Left ventricle myocardium inferior (tissue), 1 donor: ENCODE measurements at regions not wholly inside any gene's neighbourhood (a gene's known extent, or its start where the extent isn't known, plus 50 kb on each side); places are given as distances from the start of the nearest gene placed in this dataset.

Experiments
- DNase-seq: peaks from one replicate; pipeline ENCODE4 v3.0.0-alpha.2; 2020
- H3K27ac ChIP-seq: fragments of 200-600 bp; replicated peaks from 2 replicates; pipeline ENCODE4 v1.8.0; 2021
- H3K27me3 ChIP-seq: fragments of 200-600 bp; 2 replicates; pipeline ENCODE4 v1.8.0; 2021; ENCODE audit warnings: low read depth
- H3K36me3 ChIP-seq: fragments of 200-600 bp; 2 replicates; pipeline ENCODE4 v1.8.0; 2021
- H3K4me1 ChIP-seq: fragments of 200-600 bp; 2 replicates; pipeline ENCODE4 v1.8.0; 2021
- H3K4me3 ChIP-seq: fragments of 200-600 bp; 2 replicates; pipeline ENCODE4 v1.8.0; 2021; ENCODE audit warnings: mild to moderate bottlenecking, moderate library complexity
- H3K9me3 ChIP-seq: fragments of 200-600 bp; replicated peaks from 2 replicates; pipeline ENCODE4 v1.8.0; 2021
- intact Hi-C: fragments of 100-400 bp; cut with micrococcal nuclease; formaldehyde crosslinking; loops from one replicate; pipeline ENCODE4 v1.11.0; 2022
- TF ChIP-seq, protein P1 (sequence below): fragments of 200-600 bp; IDR thresholded peaks from 2 replicates; pipeline ENCODE4 v1.8.0; 2021; ENCODE audit warnings: antibody characterized with exemption, mild to moderate bottlenecking, borderline replicate concordance
- donor health status: DM: no; HTN: yes; CAD: no; lungs with severe emphysema.

DNA sequence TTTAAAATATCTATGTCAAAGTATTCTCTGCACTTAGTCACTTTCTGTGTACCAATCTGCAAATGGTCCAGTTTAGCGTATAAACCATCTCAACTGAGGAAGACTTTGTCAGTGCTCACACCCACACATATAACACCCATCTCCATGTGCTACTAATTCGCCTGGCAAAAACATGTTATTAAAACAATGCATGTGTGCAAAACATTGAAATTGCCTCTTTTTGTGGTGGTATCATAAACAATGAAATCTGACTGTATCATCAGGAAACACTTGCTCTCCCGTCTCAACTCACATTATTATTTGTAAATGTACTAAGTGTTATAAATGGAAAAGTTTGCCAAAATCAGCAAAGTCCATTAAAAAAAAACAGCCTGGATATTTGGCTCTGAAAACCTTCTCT is 105.9 kb upstream of the FOXC1 start:
- intact Hi-C loops = no loop called here
- H3K27ac ChIP-seq = no peak overlapping the region
- no peaks in the 10 kb centered on the region for H3K4me1 ChIP-seq
- TF ChIP-seq, protein P1, sequence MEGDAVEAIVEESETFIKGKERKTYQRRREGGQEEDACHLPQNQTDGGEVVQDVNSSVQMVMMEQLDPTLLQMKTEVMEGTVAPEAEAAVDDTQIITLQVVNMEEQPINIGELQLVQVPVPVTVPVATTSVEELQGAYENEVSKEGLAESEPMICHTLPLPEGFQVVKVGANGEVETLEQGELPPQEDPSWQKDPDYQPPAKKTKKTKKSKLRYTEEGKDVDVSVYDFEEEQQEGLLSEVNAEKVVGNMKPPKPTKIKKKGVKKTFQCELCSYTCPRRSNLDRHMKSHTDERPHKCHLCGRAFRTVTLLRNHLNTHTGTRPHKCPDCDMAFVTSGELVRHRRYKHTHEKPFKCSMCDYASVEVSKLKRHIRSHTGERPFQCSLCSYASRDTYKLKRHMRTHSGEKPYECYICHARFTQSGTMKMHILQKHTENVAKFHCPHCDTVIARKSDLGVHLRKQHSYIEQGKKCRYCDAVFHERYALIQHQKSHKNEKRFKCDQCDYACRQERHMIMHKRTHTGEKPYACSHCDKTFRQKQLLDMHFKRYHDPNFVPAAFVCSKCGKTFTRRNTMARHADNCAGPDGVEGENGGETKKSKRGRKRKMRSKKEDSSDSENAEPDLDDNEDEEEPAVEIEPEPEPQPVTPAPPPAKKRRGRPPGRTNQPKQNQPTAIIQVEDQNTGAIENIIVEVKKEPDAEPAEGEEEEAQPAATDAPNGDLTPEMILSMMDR = no peak
- H3K4me3 ChIP-seq = no peak overlapping the region
- H3K27me3 ChIP-seq = peaks cover 69% of the 10 kb centered on the region
- H3K36me3 ChIP-seq = no peaks in the 10 kb centered on the region
- DNase-seq = no peak
- no peaks in the 10 kb centered on the region for H3K9me3 ChIP-seq

DNA sequence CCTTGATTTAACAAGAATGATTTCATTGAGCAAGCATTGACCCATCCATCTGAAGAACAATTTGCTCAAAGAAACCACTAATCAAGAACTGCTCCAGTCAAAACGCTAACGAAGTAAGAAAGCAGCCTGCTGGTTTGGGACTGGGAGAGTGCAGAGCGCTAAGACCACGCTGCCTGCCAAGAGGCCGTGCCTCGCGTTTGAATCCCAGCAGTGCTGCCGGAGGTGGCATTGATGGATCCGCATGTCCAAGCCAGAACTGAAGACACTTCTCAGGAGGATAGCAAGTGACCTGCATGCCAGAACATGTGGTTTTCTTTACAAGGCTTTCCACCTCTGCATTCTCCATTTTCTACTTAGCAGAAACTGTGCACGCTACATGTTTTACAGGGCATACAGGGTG is 105.2 kb upstream of the FOXC1 start:
- no peak overlapping the region for H3K27ac ChIP-seq
- no peak overlapping the region for H3K4me3 ChIP-seq
- intact Hi-C loops = no loop called here

DNA sequence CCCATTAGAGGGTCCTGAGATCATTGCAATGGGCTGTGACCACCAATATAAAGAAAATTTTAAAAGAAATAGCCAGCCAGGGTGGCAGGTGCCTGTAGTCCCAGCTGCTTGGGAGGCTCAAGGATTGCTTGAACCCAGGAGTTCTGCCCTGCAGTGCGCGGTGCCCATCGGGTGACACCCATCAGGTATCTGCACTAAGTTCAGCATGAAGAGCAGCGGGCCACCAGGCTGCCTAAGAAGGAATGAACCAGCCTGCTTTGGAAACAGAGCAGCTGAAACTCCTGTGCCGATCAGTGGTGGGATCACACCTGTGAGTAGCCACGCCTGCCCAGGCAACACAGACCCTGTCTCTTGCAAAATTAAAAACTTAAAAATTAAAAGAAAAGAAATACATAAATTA is 102.5 kb upstream of the FOXC1 start:
- Histone ChIP-seq H3K9me3 (no peaks in the 10 kb centered on the region), H3K27me3 (peaks cover 79% of the 10 kb centered on the region), H3K36me3 (no peaks in the 10 kb centered on the region), H3K27ac (no peak overlapping the region), H3K4me1 (no peaks in the 10 kb centered on the region), H3K4me3 (no peak overlapping the region)
- TF ChIP-seq, protein P1 = no peak
- intact Hi-C loops = no loop called here
- no peak for DNase-seq

More for the DNA sequence above, 105.2 kb upstream of the FOXC1 start:
- Histone ChIP-seq H3K4me1 (no peaks in the 10 kb centered on the region), H3K27me3 (peaks cover 76% of the 10 kb centered on the region), H3K36me3 (no peaks in the 10 kb centered on the region), H3K9me3 (no peaks in the 10 kb centered on the region)
- TF ChIP-seq, protein P1 = no peak
- DNase-seq = no peak

DNA sequence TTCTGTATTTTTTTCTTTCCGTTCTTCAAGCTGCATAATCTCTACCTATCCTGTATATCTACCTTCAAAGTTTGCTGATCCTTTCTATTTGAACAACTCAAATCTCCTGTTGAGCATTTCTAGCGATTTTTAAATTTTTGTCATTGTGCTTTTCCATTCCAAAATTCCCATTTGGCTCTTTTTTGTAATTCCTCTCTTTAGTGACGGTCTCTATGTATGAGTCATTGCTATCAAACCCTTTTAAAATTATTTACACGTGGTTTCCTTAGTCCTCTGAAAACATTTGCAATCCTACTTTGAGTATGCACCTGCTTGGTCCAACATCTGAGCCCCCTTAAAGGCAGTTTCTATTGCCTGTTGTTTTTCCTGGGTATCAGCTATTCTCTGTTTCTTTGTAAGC is 100.5 kb upstream of the FOXC1 start:
- H3K4me1 ChIP-seq = no peaks in the 10 kb centered on the region
- H3K27me3 ChIP-seq = peaks cover 65% of the 10 kb centered on the region
- no peak overlapping the region for H3K4me3 ChIP-seq
- no peaks in the 10 kb centered on the region for H3K9me3 ChIP-seq
- no peak for DNase-seq
- TF ChIP-seq, protein P1 = no peak
- intact Hi-C loops = no loop called here
- H3K27ac ChIP-seq = no peak overlapping the region
- H3K36me3 ChIP-seq = no peaks in the 10 kb centered on the region

DNA sequence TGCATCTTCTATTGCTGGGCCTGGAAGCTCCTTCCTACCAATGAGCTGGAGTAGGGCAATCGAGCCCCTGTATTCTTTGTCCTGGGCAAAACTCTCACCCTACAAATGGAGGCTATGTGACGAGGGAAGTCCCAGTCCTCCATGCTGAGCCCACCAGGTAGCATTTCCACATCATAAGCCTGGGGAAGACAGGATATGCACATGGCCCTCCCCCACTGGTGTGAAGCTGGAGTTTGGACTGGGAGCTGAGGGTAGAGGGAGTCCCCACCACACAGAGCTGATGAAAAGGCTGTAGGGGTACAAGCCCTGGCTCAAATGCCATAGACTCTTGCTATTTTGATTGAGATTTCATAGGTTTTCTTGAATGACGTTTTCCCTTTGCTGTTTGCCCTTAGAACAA is 99.5 kb upstream of the FOXC1 start:
- intact Hi-C loops = no loop called here
- Histone ChIP-seq H3K4me1 (no peaks in the 10 kb centered on the region), H3K4me3 (no peak overlapping the region), H3K36me3 (no peaks in the 10 kb centered on the region), H3K9me3 (no peaks in the 10 kb centered on the region), H3K27me3 (peaks cover 65% of the 10 kb centered on the region), H3K27ac (no peak overlapping the region)
- DNase-seq = no peak
- TF ChIP-seq, protein P1 = no peak

DNA sequence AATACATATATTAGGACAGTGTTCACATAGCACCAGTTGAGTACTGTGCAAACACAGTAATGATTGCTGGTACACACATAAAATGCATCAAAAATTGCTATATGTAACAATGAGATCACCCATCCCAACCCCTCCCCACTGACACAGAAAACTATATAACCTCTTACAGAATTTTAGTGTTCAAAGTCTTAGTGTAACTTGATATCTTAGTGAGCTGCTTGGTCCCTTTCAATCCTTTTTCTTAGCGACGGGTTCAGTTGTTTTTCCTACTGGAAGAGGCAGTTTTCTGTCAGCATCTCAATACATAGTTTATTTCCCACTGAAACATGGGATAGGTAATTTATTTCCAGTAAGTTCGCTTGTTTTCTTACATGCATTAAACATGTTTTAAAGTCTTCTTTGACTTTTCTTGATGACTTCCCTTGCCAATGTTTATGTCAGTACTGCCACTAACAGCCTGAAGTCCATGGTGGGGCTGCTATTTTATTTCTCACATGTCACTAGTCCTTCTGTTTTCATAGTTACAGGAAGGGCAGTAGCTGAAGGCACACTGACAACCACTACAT is 96.4 kb upstream of the FOXC1 start:
- intact Hi-C loops = no loop called here
- H3K27ac ChIP-seq = no peak overlapping the region
- H3K27me3 ChIP-seq = peaks cover 58% of the 10 kb centered on the region
- TF ChIP-seq, protein P1 = no peak
- no peak for DNase-seq
- H3K4me1 ChIP-seq = no peaks in the 10 kb centered on the region
- H3K9me3 ChIP-seq = peaks cover 5% of the 10 kb centered on the region
- H3K4me3 ChIP-seq = no peak overlapping the region
- no peaks in the 10 kb centered on the region for H3K36me3 ChIP-seq
